ENCODE measurements at regions not wholly inside any gene's neighbourhood (a gene's known extent, or its start where the extent isn't known, plus 50 kb on each side); places are given as distances from the start of the nearest gene placed in this dataset.
"Not testable (repeated sequence)": the region's sequence is repeated elsewhere in the genome, so short reads cannot be mapped to it uniquely, and the experiment has no call there.

GRCh38 chr17:70521821-70522256 lies 352.5 kb downstream of the KCNJ2 start:
- peak; percentile 67 for DNase-seq (ENCODE audit: low read depth)

DNA sequence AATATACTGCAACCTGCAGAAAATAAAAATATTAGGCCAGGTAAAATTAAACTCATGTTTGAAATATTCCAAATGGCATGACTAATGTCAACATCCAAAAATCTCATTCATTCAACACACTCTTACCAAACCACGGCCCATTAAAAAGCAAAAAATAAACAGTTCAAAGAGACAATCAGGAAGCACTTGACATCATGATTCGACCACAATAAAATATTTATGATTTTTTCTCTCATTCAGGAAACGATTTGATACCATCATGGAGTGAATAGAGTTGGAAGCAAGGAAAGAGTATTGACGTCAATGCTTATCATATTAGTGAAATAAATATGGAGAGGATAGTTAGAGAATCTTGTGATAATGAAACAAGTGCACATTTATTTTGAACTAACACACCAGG lies 354.1 kb downstream of the KCNJ2 start:
- no peak for DNase-seq (ENCODE audit: low read depth)

- DNase-seq (ENCODE audit: low read depth), result not testable (repeated sequence)
These were observed 355.7 kb downstream of the KCNJ2 start for GRCh38 chr17:70525035-70525434.

GRCh38 chr17:70525961-70526360 lies 356.6 kb downstream of the KCNJ2 start:
- no peak for DNase-seq (ENCODE audit: low read depth)

DNA sequence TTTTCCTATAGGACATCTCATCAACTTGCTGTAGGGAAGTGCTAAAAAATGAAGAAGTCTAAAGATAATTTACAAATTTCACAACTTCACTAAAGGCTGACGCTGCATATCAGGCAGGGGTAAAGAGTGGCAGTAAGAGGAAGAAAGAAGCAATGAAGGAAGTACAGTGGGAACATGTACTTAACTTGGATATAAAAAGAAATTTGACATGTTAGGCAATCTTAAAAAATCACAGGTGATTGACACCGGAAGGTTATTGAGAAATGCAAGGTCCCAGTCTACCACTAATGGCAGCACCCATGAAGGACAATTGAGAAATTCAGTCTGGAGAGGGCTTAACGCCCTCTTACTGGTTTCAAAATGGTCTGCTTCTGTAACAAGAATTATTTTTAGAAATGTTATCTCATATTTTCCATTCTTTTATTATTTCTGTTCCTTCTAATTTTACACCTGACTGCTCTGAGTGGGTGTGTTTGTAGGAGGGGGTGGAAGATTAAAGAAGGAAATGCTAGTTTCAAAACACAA lies 358.1 kb downstream of the KCNJ2 start:
- DNase-seq (ENCODE audit: low read depth), result peak; percentile 4

- no peak for DNase-seq (ENCODE audit: low read depth)
These were observed 364.1 kb downstream of the KCNJ2 start for GRCh38 chr17:70533427-70533826.

DNA sequence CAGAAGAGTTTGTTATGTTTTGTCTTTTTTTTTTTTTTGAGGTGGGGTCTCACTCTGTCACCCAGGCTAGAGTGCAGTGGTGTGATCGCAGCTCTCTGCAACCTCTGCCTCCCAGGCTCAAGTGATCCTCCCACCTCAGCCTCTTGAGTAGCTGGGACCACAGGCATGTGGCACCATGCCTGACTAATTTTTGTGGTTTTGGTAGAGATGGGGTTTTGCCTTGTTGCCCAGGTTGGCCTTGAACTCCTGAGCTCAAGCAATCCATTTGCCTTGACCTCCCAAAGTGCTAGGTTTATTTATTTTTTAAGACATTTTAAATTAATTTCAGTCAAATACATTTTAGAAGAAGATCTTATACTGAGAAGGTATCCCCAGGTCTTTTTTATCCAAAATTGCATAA lies 366.7 kb downstream of the KCNJ2 start:
- peak; percentile 38 for DNase-seq (ENCODE audit: low read depth)

GRCh38 chr17:70539132-70539924 lies 370.0 kb downstream of the KCNJ2 start:
- no peak for DNase-seq (ENCODE audit: low read depth)

GRCh38 chr17:70542876-70543275 lies 373.5 kb downstream of the KCNJ2 start:
- no peak for DNase-seq (ENCODE audit: low read depth)

GRCh38 chr17:70544317-70544716 lies 375.0 kb downstream of the KCNJ2 start:
- DNase-seq (ENCODE audit: low read depth), result no peak

DNA sequence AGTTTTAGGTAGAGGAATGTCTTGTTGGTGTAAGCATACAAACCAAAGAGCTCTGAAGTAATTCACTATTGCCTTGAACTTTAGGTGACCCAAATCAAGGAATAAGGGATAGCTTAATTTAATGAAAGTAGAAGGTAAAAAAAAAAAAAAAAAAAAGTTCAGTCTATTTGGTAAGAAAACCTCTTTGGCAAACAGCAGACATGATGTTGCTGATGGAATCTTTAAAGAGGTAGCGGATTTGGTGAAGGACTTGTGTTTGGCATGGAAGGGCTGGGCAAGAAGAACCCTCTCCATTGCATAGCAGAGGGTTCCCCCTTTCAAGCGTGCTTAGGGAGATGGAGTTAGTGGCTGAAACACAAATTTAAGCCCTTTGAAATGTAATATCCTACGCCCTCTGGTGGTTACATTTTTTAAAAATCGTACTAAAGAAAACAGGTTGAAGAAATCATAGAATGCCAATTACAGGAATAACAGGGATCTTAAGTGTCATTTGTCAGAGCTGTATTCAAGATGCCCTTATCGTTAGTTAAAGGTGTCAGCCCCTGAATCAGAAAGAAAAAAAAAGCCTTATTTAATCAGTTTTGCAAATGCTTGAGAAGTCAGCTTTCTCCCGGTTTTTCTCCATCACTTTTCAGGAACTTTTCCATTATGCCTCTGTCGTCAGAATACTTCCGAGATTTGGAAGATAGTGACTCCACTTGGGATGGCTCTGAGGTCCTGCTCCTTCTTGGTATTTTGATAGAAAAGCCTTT lies 383.1 kb downstream of the KCNJ2 start:
- DNase-seq (ENCODE audit: low read depth), result peak; percentile 56

GRCh38 chr17:70552982-70553334 lies 383.6 kb downstream of the KCNJ2 start:
- no peak for DNase-seq (ENCODE audit: low read depth)

DNA sequence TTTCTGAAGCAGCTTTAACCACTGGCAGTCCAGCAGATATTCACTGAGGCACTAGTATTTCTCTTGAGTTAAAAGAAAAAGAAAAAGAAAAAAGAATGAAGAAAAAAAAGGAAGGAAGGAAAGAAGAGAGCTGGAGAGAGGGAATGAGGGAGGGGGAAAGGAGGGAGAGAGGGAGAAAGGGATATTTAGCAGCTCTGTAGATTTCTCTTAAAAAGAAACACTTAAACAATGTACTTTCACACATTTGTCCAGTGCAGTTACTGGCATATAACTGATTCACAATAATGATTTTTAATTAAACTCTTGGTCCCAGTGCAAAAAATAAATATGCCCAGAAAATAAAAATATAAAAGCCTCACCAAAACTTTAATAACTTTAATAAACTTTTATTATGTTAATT lies 386.4 kb downstream of the KCNJ2 start:
- no peak for DNase-seq (ENCODE audit: low read depth)

DNA sequence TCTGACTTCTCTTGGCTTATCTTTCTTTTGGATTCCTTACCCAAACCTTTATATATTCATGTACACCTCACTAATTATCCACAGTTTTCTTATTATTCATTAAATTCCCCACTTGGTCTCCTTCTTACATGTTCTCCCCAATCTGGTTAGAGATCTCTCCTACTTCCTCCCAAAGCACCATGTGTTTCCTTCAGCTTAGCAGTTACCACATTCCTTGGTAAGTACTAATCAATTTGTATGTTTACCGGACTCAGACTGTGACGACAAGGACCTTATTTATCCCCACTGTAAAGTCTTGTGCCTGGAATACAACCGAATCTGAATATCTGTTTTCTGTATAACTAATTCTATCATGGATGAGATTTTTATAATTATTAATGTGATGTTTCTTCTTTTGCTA lies 389.5 kb downstream of the KCNJ2 start:
- DNase-seq (ENCODE audit: low read depth), result peak; percentile 62

DNA sequence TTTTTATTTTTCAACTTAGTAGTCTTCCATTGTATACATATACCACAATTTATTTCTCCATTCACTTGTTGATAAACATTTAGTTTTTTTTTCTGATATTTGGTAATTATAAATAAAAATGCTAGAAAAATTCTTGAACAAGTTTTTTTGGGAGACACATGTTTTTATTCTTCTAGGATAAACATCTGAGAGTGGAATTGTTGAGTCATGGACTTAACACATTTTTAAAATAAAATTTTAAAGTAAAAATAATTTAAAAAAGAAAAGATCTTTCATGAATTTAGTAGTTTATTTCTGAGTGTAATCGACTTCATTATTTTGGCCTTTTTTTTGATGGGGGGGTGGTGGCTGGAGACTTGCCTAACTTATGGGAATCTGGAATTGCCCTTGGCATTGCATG lies 391.1 kb downstream of the KCNJ2 start:
- peak; percentile 5 for DNase-seq (ENCODE audit: low read depth)

- no peak for DNase-seq (ENCODE audit: low read depth)
These were observed 392.8 kb downstream of the KCNJ2 start for GRCh38 chr17:70562137-70562536.

GRCh38 chr17:70563281-70563820 lies 394.0 kb downstream of the KCNJ2 start:
- DNase-seq (ENCODE audit: low read depth), result peak; percentile 31

DNA sequence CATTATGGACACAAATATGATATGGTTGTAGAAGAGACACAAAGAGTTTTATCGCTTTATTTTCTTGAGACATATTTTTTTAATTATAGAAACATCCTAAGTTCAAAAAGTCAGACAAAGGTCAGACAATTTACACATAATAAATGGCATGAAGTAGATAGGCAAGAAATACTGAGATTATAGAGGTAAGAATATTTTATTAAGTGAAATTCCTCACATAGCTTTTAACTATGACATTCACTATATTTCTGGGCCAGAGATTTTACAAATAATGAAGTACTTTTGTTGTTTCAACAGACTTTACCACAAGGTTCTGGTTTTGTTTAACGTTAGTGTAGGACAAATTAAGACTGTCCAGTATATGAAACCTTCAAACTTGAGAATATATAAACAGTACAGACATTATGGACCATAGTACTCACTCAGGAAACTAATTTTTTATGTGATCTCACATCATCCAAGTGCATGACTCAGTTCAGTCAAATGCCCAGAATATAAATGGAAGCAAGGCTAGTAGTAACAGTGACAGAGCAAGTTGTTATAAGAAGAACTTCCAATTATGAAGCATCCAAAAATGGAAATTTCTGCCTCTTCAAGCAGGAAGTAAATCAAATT lies 394.8 kb downstream of the KCNJ2 start:
- peak; percentile 68 for DNase-seq (ENCODE audit: low read depth)

DNA sequence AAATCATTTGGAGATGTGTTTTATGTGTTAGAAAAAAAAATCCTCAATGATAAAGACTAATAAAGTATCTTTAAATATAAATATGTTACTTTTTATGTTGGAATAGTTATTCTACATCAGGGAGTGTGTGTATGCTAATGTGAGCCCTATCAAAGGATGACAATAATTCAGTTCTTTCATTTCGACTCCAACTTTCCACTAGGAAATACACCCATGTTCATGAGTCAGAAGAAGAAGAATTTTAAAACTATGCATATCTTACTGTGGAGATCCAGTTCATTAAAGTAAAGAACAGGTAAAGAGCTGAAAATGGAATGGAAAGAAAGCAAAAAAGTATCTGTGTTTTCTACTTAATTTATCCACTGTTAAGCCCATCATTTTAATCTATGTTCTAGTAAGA lies 399.8 kb downstream of the KCNJ2 start:
- no peak for DNase-seq (ENCODE audit: low read depth)

GRCh38 chr17:70577456-70577855 lies 408.1 kb downstream of the KCNJ2 start:
- no peak for DNase-seq (ENCODE audit: low read depth)

DNA sequence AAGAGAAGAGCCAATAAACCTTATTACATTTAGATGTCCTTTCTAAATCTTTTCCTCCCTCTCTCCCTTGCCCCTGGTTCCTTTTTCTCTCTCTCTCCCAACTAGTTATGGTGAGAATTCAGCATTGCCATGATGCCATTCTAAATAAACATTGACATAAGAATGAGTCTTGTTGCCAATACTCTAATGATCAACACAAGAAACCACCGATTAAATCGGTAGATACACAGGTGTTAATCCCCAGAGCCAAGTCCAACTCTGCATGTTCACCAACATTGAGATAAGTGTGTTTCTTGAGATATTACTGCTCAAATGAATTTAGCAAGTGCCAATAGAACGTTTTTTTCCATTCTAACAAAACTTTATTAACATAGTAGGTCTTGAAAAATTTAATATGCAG lies 412.1 kb downstream of the KCNJ2 start:
- no peak for DNase-seq (ENCODE audit: low read depth)

- DNase-seq (ENCODE audit: low read depth), result no peak
These were observed 413.4 kb downstream of the KCNJ2 start for GRCh38 chr17:70582777-70583176.

GRCh38 chr17:70584255-70584654 lies 414.9 kb downstream of the KCNJ2 start:
- DNase-seq (ENCODE audit: low read depth), result no peak

Measured in iris pigment epithelial cell (primary cell).